ENCODE measurements at regions not wholly inside any gene's neighbourhood (a gene's known extent, or its start where the extent isn't known, plus 50 kb on each side); places are given as distances from the start of the nearest gene placed in this dataset.

DNA sequence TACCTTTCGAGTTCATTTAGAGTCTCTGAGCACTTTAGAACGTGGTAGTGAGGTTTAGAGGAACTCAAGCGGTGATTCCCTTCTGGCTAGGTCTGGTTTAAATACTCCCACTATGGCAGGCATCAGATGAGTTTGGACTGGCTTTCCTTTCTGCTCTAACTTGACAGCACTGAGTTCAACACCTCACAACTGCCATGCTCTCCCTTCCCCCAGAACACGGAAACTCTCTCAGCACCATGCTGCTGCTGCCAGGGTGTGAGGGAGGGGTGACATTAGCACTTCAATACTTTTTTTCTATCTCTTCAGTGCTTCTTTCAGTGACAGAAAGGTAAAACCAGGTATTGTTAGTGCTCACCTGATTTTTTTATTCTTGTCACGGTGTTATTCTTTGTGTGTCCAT, 234.5 kb upstream of the AGTR2 start:
- TF ChIP-seq POLR2A (IDR thresholded peaks at IDR 0.05): no peak
- TF ChIP-seq, protein P1, sequence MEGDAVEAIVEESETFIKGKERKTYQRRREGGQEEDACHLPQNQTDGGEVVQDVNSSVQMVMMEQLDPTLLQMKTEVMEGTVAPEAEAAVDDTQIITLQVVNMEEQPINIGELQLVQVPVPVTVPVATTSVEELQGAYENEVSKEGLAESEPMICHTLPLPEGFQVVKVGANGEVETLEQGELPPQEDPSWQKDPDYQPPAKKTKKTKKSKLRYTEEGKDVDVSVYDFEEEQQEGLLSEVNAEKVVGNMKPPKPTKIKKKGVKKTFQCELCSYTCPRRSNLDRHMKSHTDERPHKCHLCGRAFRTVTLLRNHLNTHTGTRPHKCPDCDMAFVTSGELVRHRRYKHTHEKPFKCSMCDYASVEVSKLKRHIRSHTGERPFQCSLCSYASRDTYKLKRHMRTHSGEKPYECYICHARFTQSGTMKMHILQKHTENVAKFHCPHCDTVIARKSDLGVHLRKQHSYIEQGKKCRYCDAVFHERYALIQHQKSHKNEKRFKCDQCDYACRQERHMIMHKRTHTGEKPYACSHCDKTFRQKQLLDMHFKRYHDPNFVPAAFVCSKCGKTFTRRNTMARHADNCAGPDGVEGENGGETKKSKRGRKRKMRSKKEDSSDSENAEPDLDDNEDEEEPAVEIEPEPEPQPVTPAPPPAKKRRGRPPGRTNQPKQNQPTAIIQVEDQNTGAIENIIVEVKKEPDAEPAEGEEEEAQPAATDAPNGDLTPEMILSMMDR (IDR thresholded peaks at IDR 0.05): no peak
- TF ChIP-seq POLR2AphosphoS5 (IDR thresholded peaks at IDR 0.05): no peak

Measured in prostate gland (tissue), 2 donors.